HepG2 (cell line): ENCODE measurements at regions not wholly inside any gene's neighbourhood (a gene's known extent, or its start where the extent isn't known, plus 50 kb on each side); places are given as distances from the start of the nearest gene placed in this dataset.

ENCODE experiments used
- ATAC-seq: fragments of 200-7000 bp; cut with Tn5 transposase; 3 replicates; pipeline ENCODE4 v1.9.1; 2020; ENCODE audit warnings: mild to moderate bottlenecking, moderate library complexity
- BruUV-seq: library from RNA; stranded (reverse); fragments of 400-500 nt; replicated peaks from 2 replicates; lab custom pipeline; 2021; lab: Mats Ljungman, UMichigan
- CTCF ChIA-PET: fragments of 300-600 bp; formaldehyde crosslinking; extraction: SDS; loops from one replicate; lab custom pipeline; 2021; ENCODE audit warnings: low total read pairs, inconsistent platforms, low intra/inter-chr PET ratio; lab: Yijun Ruan, JAX
- POLR2A ChIA-PET: fragments of 350-600 bp; sonication (Branson Sonifier 250); formaldehyde crosslinking; loops from one replicate; lab custom pipeline; 2020; ENCODE audit warnings: antibody characterized with exemption, inconsistent platforms; lab: Yijun Ruan, JAX
- DNase-seq: peaks from one replicate; pipeline ENCODE4 v3.0.0-alpha.2; 2015; ENCODE audit warnings: low spot score
- FAIRE-seq: peaks from 3 replicates; lab custom pipeline; 2011; peaks lifted over from hg19 to GRCh38; lab: Jason Lieb, UNC
- H2AFZ ChIP-seq: one replicate; pipeline ENCODE4 v1.6.1; 2011; ENCODE audit warnings: low read length, inconsistent platforms
- H3K27ac ChIP-seq: fragments of 300-600 bp; 3 replicates; pipeline ENCODE4 v1.8.0; 2011; ENCODE audit warnings: mixed run types, mild to moderate bottlenecking, mixed read lengths, low read length, inconsistent platforms; ENCODE audit not compliant: insufficient read depth; ENCODE audit errors: extremely low read length
- H3K27me3 ChIP-seq, 2 experiments: fragments of 200-600 bp in 1 of 2; 2 replicates in 1 of 2; 3 replicates in 1 of 2; pipeline versions ENCODE4 v1.6.0 to v1.8.0; 2011; ENCODE audit warnings: low read length in 2 of 2, mild to moderate bottlenecking in 2 of 2, moderate library complexity in 2 of 2, inconsistent platforms in 1 of 2; ENCODE audit not compliant: insufficient read depth in 2 of 2, control insufficient read depth in 1 of 2
- H3K36me3 ChIP-seq, 2 experiments: fragments of 200-600 bp in 1 of 2; replicated peaks in 1 of 2; 2 replicates in 1 of 2; 3 replicates in 1 of 2; pipeline versions ENCODE4 v1.5.1 to v1.8.0; 2011; ENCODE audit warnings: low read length in 2 of 2, inconsistent platforms in 1 of 2; ENCODE audit not compliant: insufficient read depth in 2 of 2, control insufficient read depth in 1 of 2
- H3K4me1 ChIP-seq: 2 replicates; pipeline ENCODE4 v1.5.1; 2012; ENCODE audit warnings: low read length, inconsistent platforms; ENCODE audit not compliant: insufficient read depth
- H3K4me2 ChIP-seq: 2 replicates; pipeline ENCODE4 v1.6.0; 2011; ENCODE audit warnings: low read depth, low read length, inconsistent platforms
- H3K4me3 ChIP-seq, 3 experiments: fragments of 200-600 bp in 1 of 3; sonication (generic), shearing (Covaris generic) in 1 of 3; replicated peaks in 1 of 3; 2 replicates each; pipeline ENCODE4 v1.5.1; 2011 to 2016; ENCODE audit warnings: low read length in 3 of 3, inconsistent platforms in 2 of 3, low read depth in 2 of 3, mild to moderate bottlenecking in 2 of 3, control low read depth in 1 of 3, mixed read lengths in 1 of 3; ENCODE audit not compliant: insufficient read depth in 1 of 3
- H3K79me2 ChIP-seq: one replicate; pipeline ENCODE4 v1.6.1; 2011; ENCODE audit warnings: low read length, inconsistent platforms; ENCODE audit not compliant: insufficient read depth
- H3K9ac ChIP-seq: 2 replicates; pipeline ENCODE4 v1.6.0; 2011; ENCODE audit warnings: mild to moderate bottlenecking, low read depth, low read length, inconsistent platforms; ENCODE audit not compliant: insufficient read depth
- H3K9me3 ChIP-seq: 2 replicates; pipeline ENCODE4 v1.5.1; 2012; ENCODE audit warnings: mild to moderate bottlenecking, low read length
- H4K20me1 ChIP-seq: 2 replicates; pipeline ENCODE4 v1.6.0; 2011; ENCODE audit warnings: inconsistent platforms, mild to moderate bottlenecking, low read length, moderate library complexity; ENCODE audit not compliant: insufficient read depth
- HHEX ChIP-seq: IDR thresholded peaks from 2 replicates; pipeline ENCODE4 v1.6.1; 2016; ENCODE audit warnings: control low read depth
- PRMT3 ChIP-seq: sonication (generic); formaldehyde crosslinking; IDR thresholded peaks from 2 replicates; pipeline ENCODE4 v1.8.1; 2022; ENCODE audit warnings: low read depth, mild to moderate bottlenecking, moderate library complexity, missing genetic modification reagents, borderline replicate concordance
- RFX1 ChIP-seq: fragments of 450-650 bp; IDR thresholded peaks from 2 replicates; pipeline ENCODE4 v1.6.1; 2017
- SOX13 ChIP-seq, 3 experiments: fragments of 450-650 bp in 1 of 3; sonication (generic) in 1 of 3; formaldehyde crosslinking in 1 of 3; IDR thresholded peaks in 2 of 3; conservative IDR thresholded peaks in 1 of 3; 2 replicates each; pipeline versions ENCODE4 v1.5.0 to v1.6.1; 2016 to 2020; ENCODE audit warnings: antibody characterized with exemption in 1 of 3, mild to moderate bottlenecking in 1 of 3, missing compliant biosample characterization in 1 of 3, missing genetic modification reagents in 1 of 3, moderate library complexity in 1 of 3
- ZNF142 ChIP-seq: sonication (generic); formaldehyde crosslinking; IDR thresholded peaks from 2 replicates; pipeline ENCODE4 v1.4.0; 2020; ENCODE audit warnings: missing genetic modification reagents
- ZNF318 ChIP-seq: sonication (generic); formaldehyde crosslinking; IDR thresholded peaks from 2 replicates; pipeline ENCODE4 v1.4.0; 2020; ENCODE audit warnings: mild to moderate bottlenecking, missing genetic modification reagents
- ZNF354B ChIP-seq: sonication (generic); formaldehyde crosslinking; IDR thresholded peaks from 2 replicates; pipeline ENCODE4 v1.8.0; 2022; ENCODE audit warnings: mild to moderate bottlenecking, missing genetic modification reagents
- ZNF362 ChIP-seq: sonication (generic); formaldehyde crosslinking; IDR thresholded peaks from 2 replicates; pipeline ENCODE4 v1.4.0; 2020; ENCODE audit warnings: missing genetic modification reagents, mild to moderate bottlenecking, borderline replicate concordance
- ZNF576 ChIP-seq: sonication (generic); formaldehyde crosslinking; IDR thresholded peaks from 2 replicates; pipeline ENCODE4 v1.4.0; 2020; ENCODE audit warnings: mild to moderate bottlenecking, missing genetic modification reagents
- WGBS: methylation state at CpG from one replicate; pipeline ENCODE4 v1.1.6; 2017; ENCODE audit warnings: low lambda C conversion rate; 5-methylcytosine and 5-hydroxymethylcytosine counted together
- in situ Hi-C: cut with HindIII; loops from 2 replicates; pipeline ENCODE4 v1.10.0; 2017; ENCODE audit warnings: low pct_unique_long_range_greater_than_20kb; ENCODE audit not compliant: extremely low pct_ligation_motif_present
- intact Hi-C: fragments of 100-400 bp; cut with micrococcal nuclease; formaldehyde crosslinking; loops from one replicate; pipeline ENCODE4 v1.10.0; 2022; ENCODE audit not compliant: unreplicated experiment

- H3K27me3 ChIP-seq, result no peaks in the 10 kb centered on the region
- H3K27ac ChIP-seq, result no peak overlapping the region
- H3K36me3 ChIP-seq, result no peaks in the 10 kb centered on the region
- H4K20me1 ChIP-seq, result no peaks in the 10 kb centered on the region
- no peaks in the 10 kb centered on the region for H3K9me3 ChIP-seq
- no peaks in the 10 kb centered on the region for H3K4me1 ChIP-seq
- no peak overlapping the region for H3K4me2 ChIP-seq
- no peak overlapping the region for H3K4me3 ChIP-seq
- WGBS, result 22% methylated on average over 6 of the region's 6 CpGs
- ATAC-seq (no peak), FAIRE-seq (no peak), DNase-seq (no peak)
- BruUV-seq, result no TSS peak
- H3K79me2 ChIP-seq, result no peaks in the 10 kb centered on the region
- in situ Hi-C loops, result no loop called here
- ChIA-PET CTCF (no interaction called here), POLR2A (no interaction called here)
- no peak overlapping the region for H3K9ac ChIP-seq
- H2AFZ ChIP-seq, result no peak overlapping the region
- intact Hi-C loops, result no loop called here
- no peak for TF ChIP-seq ZNF142 (CRISPR knock-in tag)
- TF ChIP-seq PRMT3 (CRISPR knock-in tag), result no peak
- no peak for TF ChIP-seq RFX1
- no peak for TF ChIP-seq ZNF362 (CRISPR knock-in tag)
- TF ChIP-seq ZNF354B (CRISPR knock-in tag), result no peak
- no peak for TF ChIP-seq SOX13 (IDR thresholded peaks at IDR 0.05)
- TF ChIP-seq SOX13 (CRISPR knock-in tag; conservative IDR thresholded peaks at IDR 0.05 in 1 of 2, IDR thresholded peaks at IDR 0.05 in 1 of 2), result no peak
- TF ChIP-seq HHEX (CRISPR knock-in tag), result no peak
- no peak for TF ChIP-seq ZNF318
- TF ChIP-seq ZNF576 (CRISPR knock-in tag), result no peak
Observed at GRCh38 chr5:98334946-98335345, 438.5 kb upstream of the RGMB start.
